ENCODE measurements at regions not wholly inside any gene's neighbourhood (a gene's known extent, or its start where the extent isn't known, plus 50 kb on each side); places are given as distances from the start of the nearest gene placed in this dataset.

DNA sequence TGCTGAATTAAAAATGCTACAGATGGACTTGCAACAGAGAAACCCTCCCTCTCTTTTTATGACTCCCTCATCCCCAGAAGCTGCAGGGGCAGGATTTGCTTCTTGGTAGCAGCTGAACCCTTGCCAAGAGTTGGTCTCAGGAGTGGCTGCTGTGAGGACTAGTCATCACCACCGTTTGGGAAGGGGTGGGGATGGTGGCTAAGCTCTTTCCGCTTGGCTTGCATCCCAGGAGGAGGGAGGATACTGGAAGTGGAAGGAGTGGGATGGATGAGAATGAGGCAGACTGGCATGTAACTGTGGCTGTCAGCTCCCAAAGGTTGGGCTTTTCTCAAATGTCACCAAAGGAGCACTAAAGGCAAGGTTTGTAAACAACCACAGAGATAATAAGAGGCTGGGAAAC lies 50.8 kb upstream of the COL24A1 start:
- no peaks in the 10 kb centered on the region for H4K20me1 ChIP-seq (replicated peaks; ENCODE audit: control insufficient read depth, extremely low read depth, insufficient read depth, low read length)
- H3K4me3 ChIP-seq (replicated peaks in 1 of 3; ENCODE audit: insufficient read depth in 1 of 3, low read depth in 1 of 3, low read length in 3 of 3) = no peak overlapping the region
- peak; percentile 8 for DNase-seq (ENCODE audit: low read depth, low spot score)
- H3K4me2 ChIP-seq (ENCODE audit: insufficient read depth, low read length) = no peak overlapping the region
- TF ChIP-seq FOS (IDR thresholded peaks at IDR 0.05; ENCODE audit: borderline replicate concordance, insufficient read depth, low read length) (peak; percentile 5), POLR2A (IDR thresholded peaks at IDR 0.05; ENCODE audit: low read depth, low read length) (no peak), POLR2AphosphoS5 (IDR thresholded peaks at IDR 0.05; ENCODE audit: insufficient read depth, low read depth, low read length) (no peak)
- no peak overlapping the region for H3K27ac ChIP-seq (ENCODE audit: insufficient read depth, low read depth, low read length)
- no TSS peak for BruUV-seq (replicated peaks)
- H3K9me3 ChIP-seq (replicated peaks; ENCODE audit: control insufficient read depth, insufficient read depth, low read length) = no peaks in the 10 kb centered on the region
- FAIRE-seq = no peak
- ChIA-PET CTCF (no interaction called here), POLR2A (no interaction called here)
- H3K27me3 ChIP-seq (ENCODE audit: control insufficient read depth in 2 of 2, insufficient read depth in 2 of 2, low read length in 2 of 2) = peaks cover 2 to 3% of the 10 kb centered on the region in 2 experiments
- intact Hi-C loops (cut with micrococcal nuclease) (no loop called here), dilution Hi-C loops (cut with MboI; ENCODE audit: extremely low pct_ligation_motif_present, low sequenced_read_pairs) (no loop called here)
- no peaks in the 10 kb centered on the region for H3K4me1 ChIP-seq (ENCODE audit: control insufficient read depth, extremely low read depth, insufficient read depth, low read length)
- H3K36me3 ChIP-seq (ENCODE audit: control insufficient read depth in 2 of 2, extremely low read depth in 1 of 2, insufficient read depth in 2 of 2, low read length in 2 of 2) = no peaks in the 10 kb centered on the region
- no peak overlapping the region for H2AFZ ChIP-seq (ENCODE audit: low read depth, low read length)
- no peaks in the 10 kb centered on the region for H3K79me2 ChIP-seq (ENCODE audit: control insufficient read depth, insufficient read depth, low read length)
- peaks cover 3% of the 10 kb centered on the region for H3K9me1 ChIP-seq (replicated peaks; ENCODE audit: control insufficient read depth, extremely low read depth, insufficient read depth, low read length)
- no peak overlapping the region for H3K9ac ChIP-seq (replicated peaks; ENCODE audit: extremely low read depth, insufficient read depth, low read length)

All from endothelial cell of umbilical vein (primary cell).